C4-2B (cell line): ENCODE measurements at regions not wholly inside any gene's neighbourhood (a gene's known extent, or its start where the extent isn't known, plus 50 kb on each side); places are given as distances from the start of the nearest gene placed in this dataset.

Experiments used
- H3K27ac ChIP-seq: fragments of 450-650 bp; 2 replicates; pipeline ENCODE4 v1.5.1; 2017
- CTCF ChIP-seq: fragments of 450-650 bp; conservative IDR thresholded peaks from 2 replicates; pipeline ENCODE4 v1.5.1; 2017; ENCODE audit warnings: mild to moderate bottlenecking
- ZFX ChIP-seq: fragments of 450-650 bp; IDR thresholded peaks from 2 replicates; pipeline ENCODE4 v1.6.1; 2017

- no peak overlapping the region for H3K27ac ChIP-seq
- TF ChIP-seq CTCF, result no peak
- TF ChIP-seq ZFX, result no peak
Observed at GRCh38 chr11:89660234-89660633, 49.9 kb upstream of the TRIM77 start.
